ENCODE measurements at regions not wholly inside any gene's neighbourhood (a gene's known extent, or its start where the extent isn't known, plus 50 kb on each side); places are given as distances from the start of the nearest gene placed in this dataset.

- no peak overlapping the region for H3K4me3 ChIP-seq
- no peaks in the 10 kb centered on the region for H3K4me1 ChIP-seq
- intact Hi-C loops (cut with DNase I), result no loop called here
- no peaks in the 10 kb centered on the region for H3K27me3 ChIP-seq
- H3K36me3 ChIP-seq, result no peaks in the 10 kb centered on the region
- DNase-seq, result no peak
- no peak for TF ChIP-seq CTCF (IDR thresholded peaks at IDR 0.05)
- no peaks in the 10 kb centered on the region for H3K9me3 ChIP-seq
- no peak overlapping the region for H3K27ac ChIP-seq
- no peak overlapping the region for H3K9ac ChIP-seq (ENCODE audit: low read depth in 2 of 2, low read length in 2 of 2)
These were observed 143.4 kb downstream of the TBXT start for GRCh38 chr6:166024252-166024651.

- no peak overlapping the region for H3K4me3 ChIP-seq
- intact Hi-C loops (cut with DNase I), result no loop called here
- H3K4me1 ChIP-seq, result no peaks in the 10 kb centered on the region
- no peaks in the 10 kb centered on the region for H3K9me3 ChIP-seq
- no peak for TF ChIP-seq CTCF (IDR thresholded peaks at IDR 0.05)
- H3K36me3 ChIP-seq, result no peaks in the 10 kb centered on the region
- H3K27me3 ChIP-seq, result no peaks in the 10 kb centered on the region
- DNase-seq, result no peak
- no peak overlapping the region for H3K9ac ChIP-seq (ENCODE audit: low read depth in 2 of 2, low read length in 2 of 2)
- H3K27ac ChIP-seq, result no peak overlapping the region
These were observed 144.2 kb downstream of the TBXT start for GRCh38 chr6:166023273-166023989.

- no peak for DNase-seq
- no peaks in the 10 kb centered on the region for H3K9me3 ChIP-seq
- H3K9ac ChIP-seq (ENCODE audit: low read depth in 2 of 2, low read length in 2 of 2), result no peak overlapping the region
- no peaks in the 10 kb centered on the region for H3K36me3 ChIP-seq
- H3K4me1 ChIP-seq, result no peaks in the 10 kb centered on the region
- TF ChIP-seq CTCF (IDR thresholded peaks at IDR 0.05), result no peak
- H3K4me3 ChIP-seq, result no peak overlapping the region
- no peak overlapping the region for H3K27ac ChIP-seq
- H3K27me3 ChIP-seq, result no peaks in the 10 kb centered on the region
- intact Hi-C loops (cut with DNase I), result no loop called here
These were observed 146.2 kb downstream of the TBXT start for GRCh38 chr6:166021429-166021828.

GRCh38 chr6:166019214-166019613 is 148.4 kb downstream of the TBXT start:
- TF ChIP-seq CTCF (IDR thresholded peaks at IDR 0.05), result no peak
- DNase-seq, result no peak
- no peak overlapping the region for H3K27ac ChIP-seq
- no peak overlapping the region for H3K9ac ChIP-seq (ENCODE audit: low read depth in 2 of 2, low read length in 2 of 2)
- H3K4me1 ChIP-seq, result no peaks in the 10 kb centered on the region
- no peaks in the 10 kb centered on the region for H3K9me3 ChIP-seq
- H3K36me3 ChIP-seq, result no peaks in the 10 kb centered on the region
- intact Hi-C loops (cut with DNase I), result no loop called here
- H3K27me3 ChIP-seq, result no peaks in the 10 kb centered on the region
- no peak overlapping the region for H3K4me3 ChIP-seq

- no peak for DNase-seq
- Histone ChIP-seq H3K36me3 (no peaks in the 10 kb centered on the region), H3K9ac (ENCODE audit: low read depth in 2 of 2, low read length in 2 of 2) (no peak overlapping the region), H3K27me3 (no peaks in the 10 kb centered on the region), H3K27ac (no peak overlapping the region), H3K9me3 (no peaks in the 10 kb centered on the region), H3K4me1 (no peaks in the 10 kb centered on the region), H3K4me3 (no peak overlapping the region)
- intact Hi-C loops (cut with DNase I), result no loop called here
- TF ChIP-seq CTCF (IDR thresholded peaks at IDR 0.05), result no peak
These were observed 150.5 kb downstream of the TBXT start for GRCh38 chr6:166017032-166017635.

All from colonic mucosa (tissue), 4 donors.